HepG2 (cell line): ENCODE measurements at regions not wholly inside any gene's neighbourhood (a gene's known extent, or its start where the extent isn't known, plus 50 kb on each side); places are given as distances from the start of the nearest gene placed in this dataset.

ENCODE experiments used
- GTF2F1 ChIP-seq: fragments of 150-350 bp; IDR thresholded peaks from 2 replicates; pipeline ENCODE4 v1.6.1; 2014; ENCODE audit warnings: low read length
- JUND ChIP-seq: sonication (generic); formaldehyde crosslinking; IDR thresholded peaks from 2 replicates; pipeline ENCODE4 v1.8.0; 2022; ENCODE audit warnings: mild to moderate bottlenecking, missing genetic modification reagents
- KDM3A ChIP-seq: IDR thresholded peaks from 2 replicates; pipeline ENCODE4 v1.6.1; 2018; ENCODE audit warnings: low read depth, missing compliant biosample characterization
- POLR2AphosphoS2 ChIP-seq: IDR thresholded peaks from 2 replicates; pipeline ENCODE4 v1.6.1; 2011; ENCODE audit warnings: low read depth, low read length, improper control_type of control experiment
- RXRA ChIP-seq: sonication (generic); formaldehyde crosslinking; IDR thresholded peaks from 2 replicates; pipeline ENCODE4 v1.5.1; 2020; ENCODE audit warnings: missing genetic modification reagents
- SMARCC2 ChIP-seq: fragments of 450-650 bp; IDR thresholded peaks from 2 replicates; pipeline ENCODE4 v1.6.1; 2017; ENCODE audit warnings: antibody characterized with exemption, mild to moderate bottlenecking
- SNRNP70 ChIP-seq: fragments of 200-400 bp; formaldehyde crosslinking; IDR thresholded peaks from 2 replicates; pipeline ENCODE4 v1.6.1; 2017; ENCODE audit warnings: mild to moderate bottlenecking, low read depth, low read length, moderate library complexity
- ZBTB20 ChIP-seq: sonication (generic); formaldehyde crosslinking; IDR thresholded peaks from 2 replicates; pipeline ENCODE4 v1.8.1; 2023; ENCODE audit warnings: missing genetic modification reagents, low read depth, mild to moderate bottlenecking, borderline replicate concordance
- ZNF24 ChIP-seq: fragments of 450-650 bp; IDR thresholded peaks from 2 replicates; pipeline ENCODE4 v1.6.1; 2017; ENCODE audit warnings: antibody characterized with exemption, mild to moderate bottlenecking
- ZNF318 ChIP-seq: sonication (generic); formaldehyde crosslinking; IDR thresholded peaks from 2 replicates; pipeline ENCODE4 v1.4.0; 2020; ENCODE audit warnings: mild to moderate bottlenecking, missing genetic modification reagents
- ZNF451 ChIP-seq: sonication (generic); formaldehyde crosslinking; IDR thresholded peaks from 2 replicates; pipeline ENCODE4 v1.5.0; 2020; ENCODE audit warnings: mild to moderate bottlenecking, missing genetic modification reagents
- ZNF674 ChIP-seq: sonication (generic); formaldehyde crosslinking; IDR thresholded peaks from 2 replicates; pipeline ENCODE4 v1.5.0; 2020; ENCODE audit warnings: low read depth, mild to moderate bottlenecking, missing genetic modification reagents
- ZNF7 ChIP-seq: IDR thresholded peaks from 2 replicates; pipeline ENCODE4 v1.6.1; 2016; ENCODE audit warnings: missing biosample characterization, missing genetic modification reagents
- ZNF839 ChIP-seq: sonication (generic); formaldehyde crosslinking; IDR thresholded peaks from 2 replicates; pipeline ENCODE4 v1.4.0; 2020; ENCODE audit warnings: missing genetic modification reagents, mild to moderate bottlenecking, borderline replicate concordance
- TF ChIP-seq, protein P1 (sequence below): sonication (generic); formaldehyde crosslinking; IDR thresholded peaks from 2 replicates; pipeline ENCODE4 v1.8.1; 2023; ENCODE audit warnings: mild to moderate bottlenecking, missing genetic modification reagents
- TF ChIP-seq, protein P2 (sequence below): sonication (generic); formaldehyde crosslinking; IDR thresholded peaks from 2 replicates; pipeline ENCODE4 v1.8.0; 2022; ENCODE audit warnings: mild to moderate bottlenecking, missing genetic modification reagents, moderate library complexity
- TF ChIP-seq, protein P3 (sequence below): sonication (generic); formaldehyde crosslinking; IDR thresholded peaks from 2 replicates; pipeline ENCODE4 v1.5.1; 2020; ENCODE audit warnings: missing genetic modification reagents, mild to moderate bottlenecking, borderline replicate concordance

- TF ChIP-seq GTF2F1 (no peak), ZNF839 (CRISPR knock-in tag) (no peak), RXRA (CRISPR knock-in tag) (no peak), POLR2AphosphoS2 (no peak), ZNF451 (CRISPR knock-in tag) (no peak), ZBTB20 (CRISPR knock-in tag) (no peak), ZNF318 (CRISPR knock-in tag) (no peak), ZNF7 (CRISPR knock-in tag) (0 out of 2 replicates have a peak, but pooled peaks have one; percentile 16), SNRNP70 (no peak), ZNF674 (CRISPR knock-in tag) (no peak), ZNF24 (no peak), KDM3A (no peak), JUND (no peak), SMARCC2 (no peak)
- TF ChIP-seq, protein P1, sequence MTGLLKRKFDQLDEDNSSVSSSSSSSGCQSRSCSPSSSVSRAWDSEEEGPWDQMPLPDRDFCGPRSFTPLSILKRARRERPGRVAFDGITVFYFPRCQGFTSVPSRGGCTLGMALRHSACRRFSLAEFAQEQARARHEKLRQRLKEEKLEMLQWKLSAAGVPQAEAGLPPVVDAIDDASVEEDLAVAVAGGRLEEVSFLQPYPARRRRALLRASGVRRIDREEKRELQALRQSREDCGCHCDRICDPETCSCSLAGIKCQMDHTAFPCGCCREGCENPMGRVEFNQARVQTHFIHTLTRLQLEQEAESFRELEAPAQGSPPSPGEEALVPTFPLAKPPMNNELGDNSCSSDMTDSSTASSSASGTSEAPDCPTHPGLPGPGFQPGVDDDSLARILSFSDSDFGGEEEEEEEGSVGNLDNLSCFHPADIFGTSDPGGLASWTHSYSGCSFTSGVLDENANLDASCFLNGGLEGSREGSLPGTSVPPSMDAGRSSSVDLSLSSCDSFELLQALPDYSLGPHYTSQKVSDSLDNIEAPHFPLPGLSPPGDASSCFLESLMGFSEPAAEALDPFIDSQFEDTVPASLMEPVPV (CRISPR knock-in tag) = 0 out of 2 replicates have a peak, but pooled peaks have one; percentile 49
- TF ChIP-seq, protein P2, sequence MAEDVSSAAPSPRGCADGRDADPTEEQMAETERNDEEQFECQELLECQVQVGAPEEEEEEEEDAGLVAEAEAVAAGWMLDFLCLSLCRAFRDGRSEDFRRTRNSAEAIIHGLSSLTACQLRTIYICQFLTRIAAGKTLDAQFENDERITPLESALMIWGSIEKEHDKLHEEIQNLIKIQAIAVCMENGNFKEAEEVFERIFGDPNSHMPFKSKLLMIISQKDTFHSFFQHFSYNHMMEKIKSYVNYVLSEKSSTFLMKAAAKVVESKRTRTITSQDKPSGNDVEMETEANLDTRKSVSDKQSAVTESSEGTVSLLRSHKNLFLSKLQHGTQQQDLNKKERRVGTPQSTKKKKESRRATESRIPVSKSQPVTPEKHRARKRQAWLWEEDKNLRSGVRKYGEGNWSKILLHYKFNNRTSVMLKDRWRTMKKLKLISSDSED (CRISPR knock-in tag) = no peak
- TF ChIP-seq, protein P3, sequence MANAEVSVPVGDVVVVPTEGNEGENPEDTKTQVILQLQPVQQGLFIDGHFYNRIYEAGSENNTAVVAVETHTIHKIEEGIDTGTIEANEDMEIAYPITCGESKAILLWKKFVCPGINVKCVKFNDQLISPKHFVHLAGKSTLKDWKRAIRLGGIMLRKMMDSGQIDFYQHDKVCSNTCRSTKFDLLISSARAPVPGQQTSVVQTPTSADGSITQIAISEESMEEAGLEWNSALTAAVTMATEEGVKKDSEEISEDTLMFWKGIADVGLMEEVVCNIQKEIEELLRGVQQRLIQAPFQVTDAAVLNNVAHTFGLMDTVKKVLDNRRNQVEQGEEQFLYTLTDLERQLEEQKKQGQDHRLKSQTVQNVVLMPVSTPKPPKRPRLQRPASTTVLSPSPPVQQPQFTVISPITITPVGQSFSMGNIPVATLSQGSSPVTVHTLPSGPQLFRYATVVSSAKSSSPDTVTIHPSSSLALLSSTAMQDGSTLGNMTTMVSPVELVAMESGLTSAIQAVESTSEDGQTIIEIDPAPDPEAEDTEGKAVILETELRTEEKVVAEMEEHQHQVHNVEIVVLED = no peak
- TF ChIP-seq, all 625 proteins: peak for 28
Measured at GRCh38 chr9:36488389-36488756, 84.3 kb upstream of the MELK start (continued).
